GM12878 (cell line): ENCODE measurements at regions not wholly inside any gene's neighbourhood (a gene's known extent, or its start where the extent isn't known, plus 50 kb on each side); places are given as distances from the start of the nearest gene placed in this dataset.

Experiments used
- ATAC-seq: fragments of 200-7000 bp; cut with Tn5 transposase; 3 replicates; pipeline ENCODE4 v1.9.1; 2020; ENCODE audit warnings: mild to moderate bottlenecking, moderate library complexity
- BruUV-seq: library from RNA; stranded (reverse); fragments of 400-500 nt; replicated peaks from 2 replicates; lab custom pipeline; 2021; lab: Mats Ljungman, UMichigan
- CTCF ChIA-PET: fragments of 300-600 bp; sonication (Branson Sonifier 250); formaldehyde crosslinking; extraction: SDS; loops from one replicate; lab custom pipeline; 2021; ENCODE audit warnings: inconsistent platforms; lab: Yijun Ruan, JAX
- POLR2A ChIA-PET: fragments of 350-600 bp; formaldehyde crosslinking; extraction: SDS; loops from one replicate; lab custom pipeline; 2021; ENCODE audit warnings: inconsistent platforms; lab: Charles Lee
- RAD21 ChIA-PET: fragments of 300-600 bp; sonication (Branson Sonifier 250); formaldehyde crosslinking; loops from one replicate; lab custom pipeline; 2023; ENCODE audit warnings: antibody characterized with exemption; ENCODE audit not compliant: unreplicated experiment; lab: Charles Lee
- SMC1A ChIA-PET: fragments of 300-600 bp; sonication (Branson Sonifier 250); formaldehyde crosslinking; loops from one replicate; lab custom pipeline; 2023; ENCODE audit not compliant: unreplicated experiment, uncharacterized antibody; lab: Charles Lee
- DNase-seq: peaks from one replicate; pipeline ENCODE4 v3.0.0-alpha.2; 2011; ENCODE audit warnings: low read depth, low spot score
- FAIRE-seq: peaks from 3 replicates; lab custom pipeline; 2011; peaks lifted over from hg19 to GRCh38; lab: Jason Lieb, UNC
- H2AFZ ChIP-seq: 2 replicates; pipeline ENCODE4 v1.6.0; 2011; ENCODE audit warnings: low read depth, low read length, control low read depth; ENCODE audit not compliant: control insufficient read depth
- H3K27ac ChIP-seq: 2 replicates; pipeline ENCODE4 v1.5.1; 2011; ENCODE audit warnings: control low read depth; ENCODE audit not compliant: control insufficient read depth, insufficient read depth
- H3K27me3 ChIP-seq, 2 experiments: replicated peaks in 1 of 2; 2 replicates each; pipeline versions ENCODE4 v1.6.0 to v1.6.1; 2011; ENCODE audit warnings: low read length in 1 of 2; ENCODE audit not compliant: control insufficient read depth in 2 of 2, insufficient read depth in 2 of 2
- H3K36me3 ChIP-seq, 2 experiments: 2 replicates each; pipeline ENCODE4 v1.5.1; 2011; ENCODE audit warnings: low read length in 1 of 2; ENCODE audit not compliant: control insufficient read depth in 2 of 2, insufficient read depth in 2 of 2
- H3K4me1 ChIP-seq: 2 replicates; pipeline ENCODE4 v1.6.1; 2011; ENCODE audit warnings: mild to moderate bottlenecking, low read length, moderate library complexity, mixed read lengths; ENCODE audit not compliant: control insufficient read depth, insufficient read depth
- H3K4me2 ChIP-seq: 2 replicates; pipeline ENCODE4 v1.6.0; 2011; ENCODE audit warnings: control low read depth; ENCODE audit not compliant: control insufficient read depth, insufficient read depth
- H3K4me3 ChIP-seq: fragments of 200-600 bp; sonication (generic); 2 replicates; pipeline ENCODE4 v1.5.1; 2016
- H3K79me2 ChIP-seq: 2 replicates; pipeline ENCODE4 v1.6.0; 2011; ENCODE audit warnings: low read length; ENCODE audit not compliant: control insufficient read depth, insufficient read depth
- H3K9ac ChIP-seq: 2 replicates; pipeline ENCODE4 v1.8.0; 2011; ENCODE audit warnings: low read length, control low read depth, mixed read lengths; ENCODE audit not compliant: control insufficient read depth, insufficient read depth
- H3K9me3 ChIP-seq: replicated peaks from 3 replicates; pipeline ENCODE4 v1.5.1; 2011; ENCODE audit warnings: mild to moderate bottlenecking, low read length; ENCODE audit not compliant: control insufficient read depth, insufficient read depth
- H4K20me1 ChIP-seq: 2 replicates; pipeline ENCODE4 v1.6.0; 2011; ENCODE audit not compliant: control insufficient read depth, insufficient read depth
- ATF7 ChIP-seq: fragments of 450-650 bp; IDR thresholded peaks from 2 replicates; pipeline ENCODE4 v1.6.1; 2016; ENCODE audit warnings: low read depth, mild to moderate bottlenecking
- BHLHE40 ChIP-seq, 2 experiments: fragments of 450-650 bp in 1 of 2; IDR thresholded peaks; 2 replicates each; pipeline ENCODE4 v1.6.1; 2011 to 2017; ENCODE audit warnings: low read depth in 2 of 2, borderline replicate concordance in 1 of 2, improper control_type of control experiment in 1 of 2, low read length in 1 of 2, mild to moderate bottlenecking in 1 of 2
- CBX5 ChIP-seq: sonication (generic); IDR thresholded peaks from 2 replicates; pipeline ENCODE4 v1.6.1; 2016; ENCODE audit warnings: low read depth, moderate library complexity, mild to moderate bottlenecking, inconsistent platforms
- E4F1 ChIP-seq: fragments of 450-650 bp; IDR thresholded peaks from 2 replicates; pipeline ENCODE4 v1.6.1; 2018; ENCODE audit warnings: borderline replicate concordance, mild to moderate bottlenecking; ENCODE audit not compliant: partially characterized antibody
- IKZF1 ChIP-seq: fragments of 450-650 bp; conservative IDR thresholded peaks from 2 replicates; pipeline ENCODE4 v1.6.1; 2017; ENCODE audit warnings: antibody characterized with exemption, mild to moderate bottlenecking
- NFYA ChIP-seq: IDR thresholded peaks from 2 replicates; pipeline ENCODE4 v1.6.1; 2011; ENCODE audit warnings: low read depth, mild to moderate bottlenecking, low read length, improper control_type of control experiment, borderline replicate concordance
- NFYB ChIP-seq: IDR thresholded peaks from 2 replicates; pipeline ENCODE4 v1.6.1; 2011; ENCODE audit warnings: low read depth, mild to moderate bottlenecking, low read length, improper control_type of control experiment, moderate library complexity; ENCODE audit not compliant: insufficient read depth
- RELA ChIP-seq: fragments of 450-650 bp; IDR thresholded peaks from 2 replicates; pipeline ENCODE4 v1.8.0; 2014; ENCODE audit warnings: borderline replicate concordance; ENCODE audit not compliant: partially characterized antibody
- WGBS: methylation state at CpG from one replicate; pipeline ENCODE4 v1.1.6; 2016; ENCODE audit warnings: low lambda C conversion rate; ENCODE audit not compliant: insufficient replicate concordance, insufficient coverage; ENCODE audit errors: missing lambda C conversion rate; 5-methylcytosine and 5-hydroxymethylcytosine counted together
- in situ Hi-C: fragments of 300-500 bp; cut with MboI; formaldehyde crosslinking; loops from 9 replicates; pipeline ENCODE4 v1.14.3; 2018; ENCODE audit warnings: mixed read lengths
- intact Hi-C: fragments of 100-400 bp; cut with micrococcal nuclease; formaldehyde crosslinking; loops from one replicate; pipeline ENCODE4 v1.14.2; 2022; ENCODE audit not compliant: unreplicated experiment

DNA sequence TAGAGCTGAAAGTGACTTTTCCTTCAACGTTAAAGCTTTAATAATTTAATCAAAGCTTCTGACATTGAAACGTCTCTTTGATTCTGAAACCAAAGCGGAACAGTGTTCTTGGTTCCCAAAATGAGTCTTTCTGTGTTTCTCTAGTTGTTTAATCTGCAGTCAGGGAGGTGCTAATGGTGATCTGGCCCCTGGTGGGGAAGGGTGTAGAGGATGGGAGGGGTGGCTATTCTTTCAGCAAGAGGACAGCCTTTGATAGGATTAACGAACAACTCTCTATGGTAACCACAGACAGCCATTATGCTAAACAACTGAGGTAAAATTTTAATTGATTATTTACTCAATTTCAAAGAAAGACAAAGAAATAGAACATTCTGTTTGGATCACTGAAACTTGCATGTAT lies 79.9 kb upstream of the CADPS start:
- ATAC-seq (no peak), FAIRE-seq (no peak), DNase-seq (no peak)
- in situ Hi-C loops, result no loop called here
- BruUV-seq, result no TSS peak
- no peak overlapping the region for H3K4me3 ChIP-seq
- ChIA-PET RAD21 (no interaction called here), SMC1A (interaction anchor here (1.6 kb wide), 1 partner anchor 9 kb away, joined by 4 read pairs; no protein-coding TSS in a partner anchor), POLR2A (no interaction called here), CTCF (no interaction called here)
- H4K20me1 ChIP-seq, result no peaks in the 10 kb centered on the region
- no peak overlapping the region for H3K4me2 ChIP-seq
- H3K9ac ChIP-seq, result no peak overlapping the region
- H3K79me2 ChIP-seq, result no peaks in the 10 kb centered on the region
- no peak overlapping the region for H3K27ac ChIP-seq
- no peaks in the 10 kb centered on the region for H3K27me3 ChIP-seq
- intact Hi-C loops, result no loop called here
- no peak overlapping the region for H2AFZ ChIP-seq
- TF ChIP-seq IKZF1 (no peak), ATF7 (no peak), RELA (no peak), NFYA (no peak), CBX5 (no peak)
- 16% methylated on average over 4 of the region's 4 CpGs for WGBS
- H3K36me3 ChIP-seq, result no peaks in the 10 kb centered on the region
- H3K4me1 ChIP-seq, result no peaks in the 10 kb centered on the region
- H3K9me3 ChIP-seq, result no peaks in the 10 kb centered on the region

DNA sequence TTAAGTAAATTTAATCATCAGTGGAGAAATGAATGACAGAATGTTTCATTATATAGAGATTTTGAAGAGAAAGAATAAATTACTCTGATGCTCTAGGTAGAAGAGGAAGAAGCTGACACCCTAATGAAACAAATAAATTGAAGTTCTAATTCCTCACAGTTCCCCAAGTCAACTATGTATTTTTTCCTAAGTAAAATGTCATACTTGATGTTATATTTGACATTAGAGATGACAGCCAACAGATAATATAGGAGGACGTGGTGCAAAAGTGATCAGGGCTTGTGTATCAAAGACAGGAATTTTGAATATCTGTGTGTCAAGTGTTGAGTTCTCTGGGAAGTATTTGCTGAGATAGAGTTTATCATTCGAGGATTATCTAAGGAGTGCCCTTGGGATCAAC lies 81.2 kb upstream of the CADPS start:
- ChIA-PET RAD21 (no interaction called here), CTCF (no interaction called here), SMC1A (no interaction called here), POLR2A (interaction anchor here (0.7 kb wide), 1 partner anchor 11 kb away, joined by 3 read pairs; no protein-coding TSS in a partner anchor)
- BruUV-seq, result no TSS peak
- DNase-seq (no peak), ATAC-seq (no peak), FAIRE-seq (no peak)
- in situ Hi-C loops (no loop called here), intact Hi-C loops (no loop called here)
- no peak overlapping the region for H3K4me3 ChIP-seq
- no peak overlapping the region for H3K4me2 ChIP-seq
- H3K27me3 ChIP-seq, result no peaks in the 10 kb centered on the region
- H4K20me1 ChIP-seq, result no peaks in the 10 kb centered on the region
- 0% methylated on average over 2 of the region's 2 CpGs for WGBS
- no peak overlapping the region for H3K27ac ChIP-seq
- no peaks in the 10 kb centered on the region for H3K4me1 ChIP-seq
- no peaks in the 10 kb centered on the region for H3K36me3 ChIP-seq
- H3K79me2 ChIP-seq, result no peaks in the 10 kb centered on the region
- H3K9ac ChIP-seq, result no peak overlapping the region
- H3K9me3 ChIP-seq, result no peaks in the 10 kb centered on the region
- no peak for TF ChIP-seq BHLHE40 (IDR thresholded peaks at IDR 0.05; ENCODE audit: borderline replicate concordance in 1 of 2, low read depth in 2 of 2, low read length in 1 of 2)
- TF ChIP-seq E4F1, result no peak
- no peak for TF ChIP-seq NFYB
- H2AFZ ChIP-seq, result no peak overlapping the region
